ENCODE measurements at regions not wholly inside any gene's neighbourhood (a gene's known extent, or its start where the extent isn't known, plus 50 kb on each side); places are given as distances from the start of the nearest gene placed in this dataset.

DNA sequence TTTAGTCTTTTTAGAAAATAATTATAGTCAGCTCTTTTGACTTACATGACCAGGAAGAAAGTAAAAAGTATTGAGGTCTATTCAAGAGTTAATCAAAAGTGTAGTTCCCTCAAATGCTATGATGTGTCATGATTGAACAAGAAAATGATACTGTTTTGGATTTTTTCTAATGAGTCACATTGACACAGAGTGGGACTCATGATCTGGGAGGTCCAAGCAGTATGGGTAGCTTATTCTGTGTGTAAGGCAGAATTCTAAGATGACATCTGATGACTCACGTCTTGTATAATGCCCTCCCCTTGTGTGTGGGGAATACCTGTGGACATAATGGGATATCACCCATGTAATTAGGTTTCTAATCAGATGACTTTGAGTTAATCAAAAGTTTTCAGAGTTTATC lies 178.1 kb upstream of the DDHD1 start:
- Histone ChIP-seq H3K36me3 (ENCODE audit: control insufficient read depth, insufficient read depth, low read length) (no peaks in the 10 kb centered on the region), H3K79me2 (ENCODE audit: control insufficient read depth, insufficient read depth, low read length) (no peaks in the 10 kb centered on the region), H3K4me1 (ENCODE audit: control insufficient read depth, extremely low read depth, insufficient read depth, low read length) (peaks cover 7% of the 10 kb centered on the region), H4K20me1 (ENCODE audit: control insufficient read depth, extremely low read depth, insufficient read depth, low read length) (no peaks in the 10 kb centered on the region), H3K27me3 (ENCODE audit: control insufficient read depth, insufficient read depth, low read length) (no peaks in the 10 kb centered on the region), H3K27ac (ENCODE audit: insufficient read depth, low read length) (no peak overlapping the region), H3K4me2 (ENCODE audit: extremely low read depth, insufficient read depth, low read length) (no peak overlapping the region), H3K4me3 (replicated peaks in 1 of 4; ENCODE audit: control extremely low read depth in 1 of 4, insufficient read depth in 1 of 4, low read depth in 3 of 4, low read length in 4 of 4) (no peak overlapping the region), H3K9ac (ENCODE audit: insufficient read depth, low read length) (no peak overlapping the region), H3K9me3 (ENCODE audit: control insufficient read depth, insufficient read depth, low read depth, low read length) (no peaks in the 10 kb centered on the region), H2AFZ (ENCODE audit: low read length) (no peak overlapping the region)
- TF ChIP-seq, protein P1, sequence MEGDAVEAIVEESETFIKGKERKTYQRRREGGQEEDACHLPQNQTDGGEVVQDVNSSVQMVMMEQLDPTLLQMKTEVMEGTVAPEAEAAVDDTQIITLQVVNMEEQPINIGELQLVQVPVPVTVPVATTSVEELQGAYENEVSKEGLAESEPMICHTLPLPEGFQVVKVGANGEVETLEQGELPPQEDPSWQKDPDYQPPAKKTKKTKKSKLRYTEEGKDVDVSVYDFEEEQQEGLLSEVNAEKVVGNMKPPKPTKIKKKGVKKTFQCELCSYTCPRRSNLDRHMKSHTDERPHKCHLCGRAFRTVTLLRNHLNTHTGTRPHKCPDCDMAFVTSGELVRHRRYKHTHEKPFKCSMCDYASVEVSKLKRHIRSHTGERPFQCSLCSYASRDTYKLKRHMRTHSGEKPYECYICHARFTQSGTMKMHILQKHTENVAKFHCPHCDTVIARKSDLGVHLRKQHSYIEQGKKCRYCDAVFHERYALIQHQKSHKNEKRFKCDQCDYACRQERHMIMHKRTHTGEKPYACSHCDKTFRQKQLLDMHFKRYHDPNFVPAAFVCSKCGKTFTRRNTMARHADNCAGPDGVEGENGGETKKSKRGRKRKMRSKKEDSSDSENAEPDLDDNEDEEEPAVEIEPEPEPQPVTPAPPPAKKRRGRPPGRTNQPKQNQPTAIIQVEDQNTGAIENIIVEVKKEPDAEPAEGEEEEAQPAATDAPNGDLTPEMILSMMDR (conservative IDR thresholded peaks at IDR 0.05 in 1 of 2, IDR thresholded peaks at IDR 0.05 in 1 of 2; ENCODE audit: low read depth in 1 of 2, low read length in 2 of 2), result no peak
- TF ChIP-seq EZH2 (IDR thresholded peaks at IDR 0.05; ENCODE audit: low read length, missing control alignments), result no peak
- DNase-seq (ENCODE audit: low read depth in 2 of 2), result peak; percentile 60 to 83

DNA sequence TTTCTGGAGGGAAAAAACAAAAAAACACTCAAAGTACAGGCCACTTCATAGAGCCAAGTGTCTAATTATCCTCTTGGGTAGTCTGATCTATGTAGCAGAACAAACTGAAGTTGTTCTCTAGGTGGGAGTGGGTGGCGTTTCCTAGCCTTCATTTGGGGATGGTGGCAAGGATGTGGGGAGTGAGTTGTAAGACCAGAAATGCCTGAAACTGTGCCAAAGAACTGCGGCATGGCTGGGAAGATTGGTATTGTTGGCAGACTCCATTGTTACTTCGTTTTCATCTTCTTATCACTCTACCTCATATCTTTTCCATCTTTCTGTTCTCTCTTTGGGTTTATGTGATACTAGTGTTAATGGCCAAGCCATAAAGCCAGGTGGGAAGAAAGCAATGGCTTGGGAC lies 177.3 kb upstream of the DDHD1 start:
- TF ChIP-seq, protein P1 (conservative IDR thresholded peaks at IDR 0.05 in 1 of 2, IDR thresholded peaks at IDR 0.05 in 1 of 2; ENCODE audit: low read depth in 1 of 2, low read length in 2 of 2), result no peak
- no peak for TF ChIP-seq EZH2 (IDR thresholded peaks at IDR 0.05; ENCODE audit: low read length, missing control alignments)
- peaks cover 7% of the 10 kb centered on the region for H3K4me1 ChIP-seq (ENCODE audit: control insufficient read depth, extremely low read depth, insufficient read depth, low read length)
- H4K20me1 ChIP-seq (ENCODE audit: control insufficient read depth, extremely low read depth, insufficient read depth, low read length), result no peaks in the 10 kb centered on the region
- peak in 1 of 2 donors; percentile 52 for DNase-seq (ENCODE audit: low read depth in 2 of 2)
- H3K4me3 ChIP-seq (replicated peaks in 1 of 4; ENCODE audit: control extremely low read depth in 1 of 4, insufficient read depth in 1 of 4, low read depth in 3 of 4, low read length in 4 of 4), result no peak overlapping the region
- H3K9ac ChIP-seq (ENCODE audit: insufficient read depth, low read length), result no peak overlapping the region
- no peak overlapping the region for H2AFZ ChIP-seq (ENCODE audit: low read length)
- H3K27ac ChIP-seq (ENCODE audit: insufficient read depth, low read length), result no peak overlapping the region
- no peaks in the 10 kb centered on the region for H3K36me3 ChIP-seq (ENCODE audit: control insufficient read depth, insufficient read depth, low read length)
- H3K27me3 ChIP-seq (ENCODE audit: control insufficient read depth, insufficient read depth, low read length), result no peaks in the 10 kb centered on the region
- H3K4me2 ChIP-seq (ENCODE audit: extremely low read depth, insufficient read depth, low read length), result no peak overlapping the region
- no peaks in the 10 kb centered on the region for H3K9me3 ChIP-seq (ENCODE audit: control insufficient read depth, insufficient read depth, low read depth, low read length)
- no peaks in the 10 kb centered on the region for H3K79me2 ChIP-seq (ENCODE audit: control insufficient read depth, insufficient read depth, low read length)

DNA sequence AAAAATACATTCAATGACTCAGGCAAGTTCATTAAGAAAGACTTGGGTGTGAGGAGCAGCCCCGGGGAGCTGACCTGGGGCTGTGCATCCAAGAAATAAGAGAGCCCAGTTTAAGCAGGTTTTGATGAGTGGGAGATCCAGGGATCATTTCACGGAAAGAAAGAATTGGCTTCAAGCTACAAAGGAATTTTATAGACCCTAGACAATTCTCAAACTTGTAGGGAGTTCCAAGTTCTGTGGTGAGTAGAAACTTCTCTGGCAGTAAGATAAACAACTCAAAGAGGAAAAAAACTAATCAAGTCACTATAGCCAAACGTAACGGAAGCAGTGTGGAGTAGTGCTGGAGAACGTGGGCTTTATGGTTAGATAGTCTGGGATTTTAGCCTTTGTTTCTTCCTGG lies 175.7 kb upstream of the DDHD1 start:
- no peaks in the 10 kb centered on the region for H3K9me3 ChIP-seq (ENCODE audit: control insufficient read depth, insufficient read depth, low read depth, low read length)
- H3K27me3 ChIP-seq (ENCODE audit: control insufficient read depth, insufficient read depth, low read length), result no peaks in the 10 kb centered on the region
- no peaks in the 10 kb centered on the region for H4K20me1 ChIP-seq (ENCODE audit: control insufficient read depth, extremely low read depth, insufficient read depth, low read length)
- H3K4me1 ChIP-seq (ENCODE audit: control insufficient read depth, extremely low read depth, insufficient read depth, low read length), result peaks cover 7% of the 10 kb centered on the region
- H3K4me3 ChIP-seq (replicated peaks in 1 of 4; ENCODE audit: control extremely low read depth in 1 of 4, insufficient read depth in 1 of 4, low read depth in 3 of 4, low read length in 4 of 4), result no peak overlapping the region
- no peaks in the 10 kb centered on the region for H3K36me3 ChIP-seq (ENCODE audit: control insufficient read depth, insufficient read depth, low read length)
- TF ChIP-seq EZH2 (IDR thresholded peaks at IDR 0.05; ENCODE audit: low read length, missing control alignments), result no peak
- TF ChIP-seq, protein P1 (conservative IDR thresholded peaks at IDR 0.05 in 1 of 2, IDR thresholded peaks at IDR 0.05 in 1 of 2; ENCODE audit: low read depth in 1 of 2, low read length in 2 of 2), result no peak
- H2AFZ ChIP-seq (ENCODE audit: low read length), result no peak overlapping the region
- DNase-seq (ENCODE audit: low read depth in 2 of 2), result no peak
- no peaks in the 10 kb centered on the region for H3K79me2 ChIP-seq (ENCODE audit: control insufficient read depth, insufficient read depth, low read length)
- no peak overlapping the region for H3K4me2 ChIP-seq (ENCODE audit: extremely low read depth, insufficient read depth, low read length)
- no peak overlapping the region for H3K27ac ChIP-seq (ENCODE audit: insufficient read depth, low read length)
- H3K9ac ChIP-seq (ENCODE audit: insufficient read depth, low read length), result no peak overlapping the region

Data from fibroblast of lung (primary cell).